NAMALWA (cell line): ENCODE measurements at regions not wholly inside any gene's neighbourhood (a gene's known extent, or its start where the extent isn't known, plus 50 kb on each side); places are given as distances from the start of the nearest gene placed in this dataset.
"Not testable (repeated sequence)": the region's sequence is repeated elsewhere in the genome, so short reads cannot be mapped to it uniquely, and the experiment has no call there.

Experiments used
- DNase-seq: peaks from one replicate; pipeline ENCODE4 v3.0.0-alpha.2; 2015; ENCODE audit warnings: low spot score

GRCh38 chr3:11739706-11740105, 96.0 kb upstream of the VGLL4 start:
- no peak for DNase-seq

- DNase-seq, result no peak
Measured at GRCh38 chr3:11739123-11739522, 95.4 kb upstream of the VGLL4 start.

GRCh38 chr3:11737742-11738141, 94.0 kb upstream of the VGLL4 start:
- no peak for DNase-seq

- no peak for DNase-seq
Measured at GRCh38 chr3:11736136-11736833, 92.6 kb upstream of the VGLL4 start.

GRCh38 chr3:11735638-11736037, 91.9 kb upstream of the VGLL4 start:
- DNase-seq, result no peak

GRCh38 chr3:11735111-11735510, 91.4 kb upstream of the VGLL4 start:
- not testable (repeated sequence) for DNase-seq

GRCh38 chr3:11733914-11734313, 90.2 kb upstream of the VGLL4 start:
- no peak for DNase-seq

- DNase-seq, result no peak
Measured at GRCh38 chr3:11727207-11727606, 83.5 kb upstream of the VGLL4 start.

GRCh38 chr3:11726146-11726545, 82.4 kb upstream of the VGLL4 start:
- DNase-seq, result no peak

- not testable (repeated sequence) for DNase-seq
Measured at GRCh38 chr3:11725340-11725641, 81.6 kb upstream of the VGLL4 start.

GRCh38 chr3:11724615-11725339, 81.1 kb upstream of the VGLL4 start:
- DNase-seq, result no peak

- DNase-seq, result no peak
Measured at GRCh38 chr3:11721479-11721878, 77.8 kb upstream of the VGLL4 start.

GRCh38 chr3:11720917-11721411, 77.2 kb upstream of the VGLL4 start:
- DNase-seq, result no peak

GRCh38 chr3:11720304-11720898, 76.7 kb upstream of the VGLL4 start:
- DNase-seq, result peak; percentile 91

- peak; percentile 82 for DNase-seq
Measured at GRCh38 chr3:11719406-11720303, 75.9 kb upstream of the VGLL4 start.

- peak; percentile 87 for DNase-seq
Measured at GRCh38 chr3:11718637-11719405, 75.1 kb upstream of the VGLL4 start.

- peak; percentile 14 for DNase-seq
Measured at GRCh38 chr3:11717768-11718636, 74.3 kb upstream of the VGLL4 start.

- DNase-seq, result no peak
Measured at GRCh38 chr3:11717301-11717700, 73.6 kb upstream of the VGLL4 start.

- peak; percentile 13 for DNase-seq
Measured at GRCh38 chr3:11716573-11717290, 73.0 kb upstream of the VGLL4 start.

GRCh38 chr3:11713171-11713570, 69.5 kb upstream of the VGLL4 start:
- no peak for DNase-seq
